ENCODE measurements at regions not wholly inside any gene's neighbourhood (a gene's known extent, or its start where the extent isn't known, plus 50 kb on each side); places are given as distances from the start of the nearest gene placed in this dataset.

GRCh38 chr3:18051306-18051705 lies 308.9 kb upstream of the TBC1D5 start:
- H3K4me1 ChIP-seq: no peaks in the 10 kb centered on the region
- DNase-seq (no peak), ATAC-seq (ENCODE audit: low FRiP score in 2 of 2) (no peak)
- H3K27ac ChIP-seq: no peak overlapping the region
- WGBS, 2 donors: 70 to 81% methylated on average over 3 of the region's 3 CpGs
- H3K36me3 ChIP-seq: no peaks in the 10 kb centered on the region
- no peak overlapping the region for H3K4me3 ChIP-seq
- TF ChIP-seq, protein P1, sequence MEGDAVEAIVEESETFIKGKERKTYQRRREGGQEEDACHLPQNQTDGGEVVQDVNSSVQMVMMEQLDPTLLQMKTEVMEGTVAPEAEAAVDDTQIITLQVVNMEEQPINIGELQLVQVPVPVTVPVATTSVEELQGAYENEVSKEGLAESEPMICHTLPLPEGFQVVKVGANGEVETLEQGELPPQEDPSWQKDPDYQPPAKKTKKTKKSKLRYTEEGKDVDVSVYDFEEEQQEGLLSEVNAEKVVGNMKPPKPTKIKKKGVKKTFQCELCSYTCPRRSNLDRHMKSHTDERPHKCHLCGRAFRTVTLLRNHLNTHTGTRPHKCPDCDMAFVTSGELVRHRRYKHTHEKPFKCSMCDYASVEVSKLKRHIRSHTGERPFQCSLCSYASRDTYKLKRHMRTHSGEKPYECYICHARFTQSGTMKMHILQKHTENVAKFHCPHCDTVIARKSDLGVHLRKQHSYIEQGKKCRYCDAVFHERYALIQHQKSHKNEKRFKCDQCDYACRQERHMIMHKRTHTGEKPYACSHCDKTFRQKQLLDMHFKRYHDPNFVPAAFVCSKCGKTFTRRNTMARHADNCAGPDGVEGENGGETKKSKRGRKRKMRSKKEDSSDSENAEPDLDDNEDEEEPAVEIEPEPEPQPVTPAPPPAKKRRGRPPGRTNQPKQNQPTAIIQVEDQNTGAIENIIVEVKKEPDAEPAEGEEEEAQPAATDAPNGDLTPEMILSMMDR (IDR thresholded peaks at IDR 0.05): no peak
- TF ChIP-seq POLR2AphosphoS5 (IDR thresholded peaks at IDR 0.05): no peak
- no peak for TF ChIP-seq POLR2A (IDR thresholded peaks at IDR 0.05)
- TF ChIP-seq EP300 (IDR thresholded peaks at IDR 0.05): no peak
- no peaks in the 10 kb centered on the region for H3K27me3 ChIP-seq
- H3K9me3 ChIP-seq: no peaks in the 10 kb centered on the region

DNA sequence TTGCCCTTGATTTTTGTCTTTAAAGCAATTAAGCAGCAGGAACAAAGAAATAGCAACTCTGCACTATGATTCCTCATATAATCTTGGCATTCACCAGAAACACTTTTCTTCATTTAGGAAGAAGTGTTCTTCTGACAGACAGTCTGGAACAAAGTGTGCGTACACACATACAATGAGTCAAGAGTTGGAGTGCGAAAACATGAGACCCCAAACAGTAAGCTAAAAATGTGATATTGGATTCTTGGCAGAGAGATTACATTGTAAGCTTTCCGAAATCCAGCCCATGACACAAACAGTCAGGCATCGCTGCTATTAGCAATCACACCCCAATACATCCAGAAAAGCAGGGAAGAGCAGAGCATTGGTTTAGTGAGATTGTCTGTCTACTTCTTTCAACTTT lies 306.7 kb upstream of the TBC1D5 start:
- ATAC-seq (ENCODE audit: low FRiP score in 2 of 2): no peak
- no peak overlapping the region for H3K27ac ChIP-seq
- TF ChIP-seq, protein P1 (IDR thresholded peaks at IDR 0.05): no peak
- TF ChIP-seq POLR2AphosphoS5 (IDR thresholded peaks at IDR 0.05) (no peak), EP300 (IDR thresholded peaks at IDR 0.05) (no peak), POLR2A (IDR thresholded peaks at IDR 0.05) (no peak)
- no peaks in the 10 kb centered on the region for H3K4me1 ChIP-seq
- no peak for DNase-seq
- H3K9me3 ChIP-seq: no peaks in the 10 kb centered on the region
- H3K36me3 ChIP-seq: no peaks in the 10 kb centered on the region
- H3K27me3 ChIP-seq: no peaks in the 10 kb centered on the region
- H3K4me3 ChIP-seq: no peak overlapping the region
- whole genome bisulfite sequencing, 2 donors: 83 to 89% methylated on average over 4 of the region's 4 CpGs

DNA sequence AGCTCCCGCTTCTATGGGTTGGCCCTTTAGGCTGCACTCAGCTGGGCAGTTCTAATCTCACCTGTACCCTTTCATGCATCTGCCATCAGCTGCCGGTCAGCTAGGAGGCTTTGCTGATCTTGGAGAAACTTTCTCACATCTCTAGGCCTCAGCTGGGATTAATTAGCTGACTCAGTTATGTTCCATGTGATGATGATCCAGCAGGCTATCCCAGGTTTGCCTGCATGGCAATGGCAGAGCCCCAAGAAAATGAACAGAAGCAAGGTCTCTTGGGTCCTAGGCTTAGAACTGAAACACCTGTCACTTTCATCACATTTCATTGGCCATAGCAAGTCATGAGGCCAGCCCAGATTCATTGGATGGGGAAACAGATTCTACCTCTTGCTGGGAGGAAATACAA lies 304.6 kb upstream of the TBC1D5 start:
- Histone ChIP-seq H3K4me1 (no peaks in the 10 kb centered on the region), H3K27ac (no peak overlapping the region), H3K36me3 (no peaks in the 10 kb centered on the region), H3K9me3 (no peaks in the 10 kb centered on the region), H3K4me3 (no peak overlapping the region), H3K27me3 (no peaks in the 10 kb centered on the region)
- DNase-seq (no peak), ATAC-seq (ENCODE audit: low FRiP score in 2 of 2) (no peak)
- TF ChIP-seq POLR2AphosphoS5 (IDR thresholded peaks at IDR 0.05) (no peak), EP300 (IDR thresholded peaks at IDR 0.05) (no peak), POLR2A (IDR thresholded peaks at IDR 0.05) (no peak)
- TF ChIP-seq, protein P1 (IDR thresholded peaks at IDR 0.05): no peak
- 88% methylated on average over 2 of the region's 2 CpGs for WGBS, 2 donors

DNA sequence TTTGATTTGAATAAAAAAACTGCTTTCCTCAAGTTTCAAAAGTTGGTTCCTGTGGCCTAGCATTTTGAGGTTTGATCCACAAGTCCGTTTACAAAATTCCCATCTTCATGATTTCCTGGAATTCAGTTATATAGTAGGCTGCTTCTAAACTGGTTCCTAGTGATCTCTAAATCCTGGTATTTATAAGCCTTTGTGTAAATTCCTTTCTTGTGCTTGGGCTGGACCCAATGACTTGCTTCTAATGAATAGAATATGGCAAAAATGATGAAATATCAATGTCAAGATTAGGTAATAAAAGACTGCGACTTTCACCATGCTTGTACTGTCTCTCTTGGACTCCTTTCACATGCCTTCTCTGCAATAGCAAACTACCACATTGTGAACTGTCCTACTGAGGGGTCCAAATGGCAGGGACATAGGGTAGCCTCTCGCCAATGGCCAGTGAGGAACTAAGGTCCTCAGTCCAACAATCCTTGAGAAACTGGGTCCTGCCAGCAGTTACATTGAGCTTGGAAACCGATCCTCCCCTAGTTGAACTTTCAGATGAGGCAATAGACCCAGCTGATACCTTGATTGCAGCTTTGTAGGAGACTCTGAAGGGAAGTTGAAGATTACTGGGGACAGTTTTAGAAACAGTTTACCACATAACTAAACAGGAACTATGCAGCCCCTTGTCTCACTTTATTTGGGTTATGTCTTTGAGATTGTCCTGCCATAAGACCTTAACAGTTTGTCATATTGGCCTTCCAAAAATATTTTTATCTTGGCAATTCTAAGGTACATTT lies 303.9 kb upstream of the TBC1D5 start:
- Histone ChIP-seq H3K27ac (no peak overlapping the region), H3K27me3 (no peaks in the 10 kb centered on the region), H3K4me1 (no peaks in the 10 kb centered on the region), H3K4me3 (no peak overlapping the region), H3K36me3 (no peaks in the 10 kb centered on the region), H3K9me3 (no peaks in the 10 kb centered on the region)
- WGBS, 2 donors: 66 to 74% methylated on average over 3 to 4 of the region's 4 CpGs
- no peak for ATAC-seq (ENCODE audit: low FRiP score in 2 of 2)
- no peak for TF ChIP-seq POLR2A (IDR thresholded peaks at IDR 0.05)
- TF ChIP-seq EP300 (IDR thresholded peaks at IDR 0.05): no peak
- TF ChIP-seq, protein P1 (IDR thresholded peaks at IDR 0.05): no peak
- TF ChIP-seq POLR2AphosphoS5 (IDR thresholded peaks at IDR 0.05): no peak
- DNase-seq: no peak
